Right renal cortex interstitium (tissue), 3 donors: ENCODE measurements at regions not wholly inside any gene's neighbourhood (a gene's known extent, or its start where the extent isn't known, plus 50 kb on each side); places are given as distances from the start of the nearest gene placed in this dataset.
A peak's percentile ranks its signal among the peaks of the same experiment; 100 is the strongest.

Experiments used
- DNase-seq, 3 donors: peaks; one replicate each; pipeline ENCODE4 v3.0.0-alpha.2; 2013; ENCODE audit warnings: low read depth in 3 of 3, low spot score in 2 of 3

GRCh38 chr11:80595011-80595410, 1154.2 kb upstream of the TENM4 start:
- DNase-seq: no peak

- DNase-seq: no peak
Measured at GRCh38 chr11:80593648-80594374, 1153.0 kb upstream of the TENM4 start.

GRCh38 chr11:80592546-80592945, 1151.7 kb upstream of the TENM4 start:
- no peak for DNase-seq

- no peak for DNase-seq
Measured at GRCh38 chr11:80587906-80588305, 1147.1 kb upstream of the TENM4 start.

GRCh38 chr11:80586464-80586863, 1145.6 kb upstream of the TENM4 start:
- no peak for DNase-seq

GRCh38 chr11:80584661-80585060, 1143.8 kb upstream of the TENM4 start:
- no peak for DNase-seq

DNA sequence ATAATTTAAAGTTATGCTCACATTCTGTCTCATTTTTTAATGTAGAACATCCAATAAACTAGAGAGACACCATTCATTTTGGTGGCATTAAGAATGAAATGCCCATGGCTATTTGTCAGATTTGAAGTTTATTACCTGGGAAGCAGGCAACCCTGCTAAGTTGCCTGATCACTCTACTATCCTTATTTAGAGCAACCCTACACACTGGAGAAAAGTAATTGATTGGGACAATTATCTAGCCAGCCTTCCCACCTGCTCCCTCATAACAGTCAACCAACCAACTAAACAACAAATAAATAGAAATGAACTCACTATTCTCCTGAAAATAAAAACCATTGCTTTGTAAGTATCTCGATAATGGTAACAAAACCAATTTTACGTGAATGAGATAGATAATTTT, 1129.0 kb upstream of the TENM4 start:
- no peak for DNase-seq

GRCh38 chr11:80565231-80565630, 1124.4 kb upstream of the TENM4 start:
- DNase-seq: no peak

GRCh38 chr11:80562523-80563125, 1121.8 kb upstream of the TENM4 start:
- no peak for DNase-seq

DNA sequence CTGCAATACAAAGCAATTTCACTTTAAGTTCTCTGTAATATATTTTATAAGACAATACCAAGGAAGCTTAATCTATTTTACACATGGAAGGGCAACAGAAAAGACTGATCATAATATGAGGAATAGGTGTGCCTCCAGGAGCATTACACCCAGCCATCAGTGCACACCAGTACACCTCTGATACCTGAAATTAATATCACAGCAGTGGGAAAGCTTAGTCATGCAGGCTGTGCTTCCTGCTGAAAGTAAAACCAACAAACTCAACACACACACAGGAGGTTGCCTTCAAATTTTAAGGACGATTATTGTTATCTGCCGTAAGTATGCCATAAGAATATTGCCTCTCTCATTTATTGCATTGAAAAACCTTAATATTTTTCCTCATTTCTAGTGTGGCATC, 1119.1 kb upstream of the TENM4 start:
- no peak for DNase-seq

GRCh38 chr11:80553565-80553964, 1112.7 kb upstream of the TENM4 start:
- DNase-seq: no peak

- DNase-seq: no peak
Measured at GRCh38 chr11:80542704-80543103, 1101.9 kb upstream of the TENM4 start.

DNA sequence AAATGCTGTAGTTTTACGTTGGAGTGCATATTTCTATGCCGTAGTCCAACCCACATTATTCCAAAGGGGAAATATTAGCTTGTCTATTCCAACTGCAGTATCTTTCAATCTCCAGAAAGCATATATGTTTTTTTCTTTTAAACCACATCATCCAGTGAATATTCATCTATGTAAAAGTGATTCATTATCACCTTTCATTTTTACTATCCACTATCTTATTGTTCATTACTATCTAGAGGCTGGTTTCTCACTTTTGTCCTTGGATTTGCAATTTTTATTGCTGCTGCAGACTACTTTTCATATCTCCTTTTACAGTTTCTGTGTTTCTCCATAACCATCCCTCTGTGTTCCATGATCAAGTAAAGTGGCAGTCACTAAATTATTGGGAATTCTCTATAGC, 1097.2 kb upstream of the TENM4 start:
- DNase-seq: no peak

- DNase-seq: no peak
Measured at GRCh38 chr11:80533463-80533862, 1092.6 kb upstream of the TENM4 start.

DNA sequence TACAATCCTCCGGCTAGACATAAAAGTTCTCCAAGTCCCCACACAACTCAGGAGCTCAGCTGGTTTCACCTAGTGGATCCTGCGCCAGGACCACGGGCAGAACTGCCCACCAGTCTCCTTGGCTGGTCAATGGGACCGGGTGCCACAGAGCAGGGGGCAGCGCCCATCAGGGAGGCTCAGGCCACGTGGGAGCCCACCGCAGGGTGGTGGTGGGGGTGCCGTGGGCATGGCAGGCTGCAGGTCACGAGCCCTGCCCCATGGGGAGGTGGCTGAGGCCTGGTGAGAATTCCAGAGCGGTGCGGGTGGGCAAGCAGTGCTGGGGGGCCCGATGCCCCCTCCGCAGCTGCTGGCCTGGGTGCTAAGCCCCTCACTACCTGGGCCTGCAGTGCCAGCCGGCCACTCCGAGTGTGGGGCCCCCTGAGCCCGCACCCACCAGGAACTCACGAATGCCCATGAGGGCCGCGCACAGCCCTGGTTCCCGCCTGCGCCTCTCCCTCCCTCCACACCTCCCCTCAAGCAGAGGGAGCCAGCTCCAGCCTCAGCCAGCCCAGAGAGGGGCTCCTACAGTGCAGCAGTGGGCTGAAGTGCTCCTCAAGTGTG, 1091.9 kb upstream of the TENM4 start:
- no peak for DNase-seq

GRCh38 chr11:80529726-80530125, 1088.9 kb upstream of the TENM4 start:
- DNase-seq: no peak

- no peak for DNase-seq
Measured at GRCh38 chr11:80525663-80526405, 1085.0 kb upstream of the TENM4 start.

DNA sequence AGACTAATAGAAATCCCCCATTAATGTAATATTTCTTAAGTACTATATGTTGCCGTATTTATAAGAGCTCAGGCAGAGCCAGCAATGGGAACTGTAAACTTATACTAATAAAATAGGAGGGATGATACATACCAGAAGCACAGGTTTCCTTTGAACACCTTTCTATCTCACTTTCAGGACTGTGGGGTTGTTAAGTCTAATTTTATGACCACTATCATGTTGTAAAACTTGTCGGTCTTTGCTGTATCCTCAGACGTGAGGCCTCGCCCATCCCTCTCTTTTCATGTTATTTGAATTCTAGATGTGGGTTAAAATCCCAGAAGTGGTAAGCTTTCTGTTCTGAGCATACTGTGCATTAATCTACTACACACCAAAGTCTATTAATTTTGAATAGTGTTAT, 1083.5 kb upstream of the TENM4 start:
- DNase-seq: no peak

DNA sequence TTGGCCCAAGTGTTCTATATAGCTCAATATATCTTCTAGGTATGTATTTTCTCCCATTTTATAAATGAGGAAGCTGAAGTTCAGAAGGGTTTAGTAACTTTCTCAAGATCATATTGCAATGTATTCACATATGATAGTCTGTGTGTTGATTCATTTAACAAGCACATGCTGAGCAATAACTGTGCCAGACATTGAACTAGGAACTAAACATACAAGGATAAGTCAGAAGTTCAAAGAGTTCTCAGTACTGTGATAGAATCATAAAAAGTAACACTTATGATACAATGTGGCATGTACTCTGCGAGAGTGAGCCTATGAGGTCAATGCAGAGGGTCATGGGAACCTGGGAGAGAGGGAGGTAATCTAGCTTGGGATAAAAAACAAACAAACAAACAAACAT, 1082.2 kb upstream of the TENM4 start:
- no peak for DNase-seq

- no peak for DNase-seq
Measured at GRCh38 chr11:80521592-80521991, 1080.8 kb upstream of the TENM4 start.

DNA sequence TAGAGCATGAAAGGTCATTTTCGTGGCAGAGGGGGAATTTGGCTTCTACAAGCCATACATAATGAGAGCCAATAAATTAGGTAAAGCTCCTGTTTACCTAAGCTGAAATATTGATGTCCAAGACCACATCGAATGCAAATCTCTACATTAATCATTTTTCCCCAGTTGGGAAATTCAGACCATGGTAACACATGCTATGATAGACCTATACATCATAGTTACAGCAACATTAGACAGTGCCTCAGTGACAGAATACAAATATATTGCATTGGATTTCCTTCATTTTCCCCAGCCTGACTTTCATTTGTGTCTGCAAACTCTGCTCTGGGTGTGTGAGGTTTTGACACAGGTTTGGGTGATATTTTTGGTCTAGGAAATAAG, 1079.7 kb upstream of the TENM4 start:
- DNase-seq: peak in 1 of 3 donors; percentile 14
